Left ventricle myocardium inferior (tissue), 1 donor: ENCODE measurements at regions not wholly inside any gene's neighbourhood (a gene's known extent, or its start where the extent isn't known, plus 50 kb on each side); places are given as distances from the start of the nearest gene placed in this dataset.

Experiments
- DNase-seq: peaks from one replicate; pipeline ENCODE4 v3.0.0-alpha.2; 2020
- H3K27ac ChIP-seq: fragments of 200-600 bp; replicated peaks from 2 replicates; pipeline ENCODE4 v1.8.0; 2021
- H3K27me3 ChIP-seq: fragments of 200-600 bp; 2 replicates; pipeline ENCODE4 v1.8.0; 2021; ENCODE audit warnings: low read depth
- H3K36me3 ChIP-seq: fragments of 200-600 bp; 2 replicates; pipeline ENCODE4 v1.8.0; 2021
- H3K4me1 ChIP-seq: fragments of 200-600 bp; 2 replicates; pipeline ENCODE4 v1.8.0; 2021
- H3K4me3 ChIP-seq: fragments of 200-600 bp; 2 replicates; pipeline ENCODE4 v1.8.0; 2021; ENCODE audit warnings: mild to moderate bottlenecking, moderate library complexity
- H3K9me3 ChIP-seq: fragments of 200-600 bp; replicated peaks from 2 replicates; pipeline ENCODE4 v1.8.0; 2021
- CTCF ChIP-seq: fragments of 200-600 bp; IDR thresholded peaks from 2 replicates; pipeline ENCODE4 v1.8.0; 2021; ENCODE audit warnings: antibody characterized with exemption, mild to moderate bottlenecking, borderline replicate concordance
- intact Hi-C: fragments of 100-400 bp; cut with micrococcal nuclease; formaldehyde crosslinking; loops from one replicate; pipeline ENCODE4 v1.11.0; 2022
- donor health status: DM: no; HTN: yes; CAD: no; lungs with severe emphysema.

GRCh38 chr10:131642966-131643365 is 257.8 kb upstream of the PPP2R2D start:
- peaks cover 38% of the 10 kb centered on the region for H3K27me3 ChIP-seq
- no peaks in the 10 kb centered on the region for H3K4me1 ChIP-seq
- no peak overlapping the region for H3K4me3 ChIP-seq
- DNase-seq, result no peak
- H3K27ac ChIP-seq, result no peak overlapping the region
- TF ChIP-seq CTCF, result no peak
- peaks cover 30% of the 10 kb centered on the region for H3K9me3 ChIP-seq
- intact Hi-C loops, result no loop called here
- H3K36me3 ChIP-seq, result no peaks in the 10 kb centered on the region

- Histone ChIP-seq H3K4me1 (no peaks in the 10 kb centered on the region), H3K9me3 (peaks cover 19% of the 10 kb centered on the region), H3K27ac (no peak overlapping the region), H3K36me3 (no peaks in the 10 kb centered on the region), H3K27me3 (peaks cover 52% of the 10 kb centered on the region), H3K4me3 (peak overlapping the region; percentile 39)
- DNase-seq, result no peak
- TF ChIP-seq CTCF, result no peak
- intact Hi-C loops, result no loop called here
Observed at GRCh38 chr10:131644289-131644688, 256.5 kb upstream of the PPP2R2D start.

GRCh38 chr10:131644864-131645658 is 255.7 kb upstream of the PPP2R2D start:
- Histone ChIP-seq H3K9me3 (peaks cover 11% of the 10 kb centered on the region), H3K4me3 (peak overlapping the region; percentile 39), H3K27ac (no peak overlapping the region), H3K36me3 (no peaks in the 10 kb centered on the region), H3K4me1 (no peaks in the 10 kb centered on the region), H3K27me3 (peaks cover 59% of the 10 kb centered on the region)
- no peak for TF ChIP-seq CTCF
- no peak for DNase-seq
- intact Hi-C loops, result no loop called here

GRCh38 chr10:131645756-131646155 is 255.1 kb upstream of the PPP2R2D start:
- no peaks in the 10 kb centered on the region for H3K36me3 ChIP-seq
- peaks cover 4% of the 10 kb centered on the region for H3K9me3 ChIP-seq
- no peak overlapping the region for H3K4me3 ChIP-seq
- no peaks in the 10 kb centered on the region for H3K4me1 ChIP-seq
- no peak for TF ChIP-seq CTCF
- no peak for DNase-seq
- H3K27ac ChIP-seq, result no peak overlapping the region
- peaks cover 66% of the 10 kb centered on the region for H3K27me3 ChIP-seq
- intact Hi-C loops, result no loop called here

DNA sequence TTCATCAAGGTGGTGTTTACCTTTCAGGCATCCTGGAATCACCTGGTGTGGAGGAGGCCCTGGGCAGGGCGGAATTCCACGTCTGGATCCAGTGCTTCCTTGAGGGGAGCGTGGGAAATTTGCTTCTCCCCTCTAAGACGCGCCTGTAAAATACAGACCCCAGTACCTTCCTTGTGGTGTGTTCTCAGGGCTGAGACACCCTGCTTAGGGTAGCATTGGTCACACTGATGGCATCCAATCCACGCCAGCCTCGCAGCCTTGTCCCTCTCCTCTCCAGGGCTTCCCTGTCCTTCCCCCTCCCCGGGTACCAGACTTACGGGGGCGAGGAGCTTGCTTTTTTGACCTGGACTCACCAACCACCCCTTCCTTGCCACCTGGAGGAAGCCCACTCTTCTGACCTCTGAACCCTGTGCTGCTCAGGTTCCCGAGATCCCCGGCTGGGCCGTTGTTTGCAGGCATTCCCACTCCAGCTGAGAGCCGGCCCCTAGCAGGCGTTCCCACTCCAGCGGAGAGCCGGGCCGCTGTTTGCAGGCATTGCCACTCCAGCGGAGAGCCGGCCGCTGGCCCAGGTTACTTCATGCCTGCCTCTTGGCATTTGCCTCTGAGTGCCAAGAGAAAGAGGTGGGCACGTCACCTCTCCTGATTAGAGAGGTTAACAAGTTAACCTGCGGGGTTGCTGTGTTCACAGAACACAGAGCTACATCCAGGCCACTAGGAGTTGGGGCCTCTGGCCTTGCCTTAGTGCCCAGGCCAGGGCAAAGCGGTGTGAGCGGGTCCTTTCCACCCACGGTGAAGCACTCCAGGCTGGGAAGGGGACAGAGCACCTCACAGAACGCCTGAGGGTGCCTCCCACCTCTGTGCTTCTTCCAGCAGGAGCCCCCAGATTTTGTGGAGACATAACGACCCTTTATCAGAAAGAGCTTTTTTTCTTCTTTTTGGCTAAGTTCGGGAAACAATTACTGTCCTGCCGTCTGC is 254.0 kb upstream of the PPP2R2D start:
- DNase-seq, result no peak

More for the DNA sequence above, 254.0 kb upstream of the PPP2R2D start:
- Histone ChIP-seq H3K27ac (no peak overlapping the region), H3K9me3 (no peaks in the 10 kb centered on the region), H3K4me1 (no peaks in the 10 kb centered on the region), H3K4me3 (no peak overlapping the region), H3K36me3 (no peaks in the 10 kb centered on the region), H3K27me3 (peaks cover 77% of the 10 kb centered on the region)
- intact Hi-C loops, result no loop called here
- no peak for TF ChIP-seq CTCF
